Lung (tissue), 11 donors: ENCODE measurements at regions not wholly inside any gene's neighbourhood (a gene's known extent, or its start where the extent isn't known, plus 50 kb on each side); places are given as distances from the start of the nearest gene placed in this dataset.

Experiments used
- ATAC-seq: fragments of 200-7000 bp; cut with Tn5 transposase; one replicate; pipeline ENCODE4 v1.9.1; 2020; ENCODE audit warnings: moderate number of reproducible peaks; ENCODE audit not compliant: insufficient read depth, low FRiP score
- DNase-seq, 3 donors: peaks; one replicate each; pipeline ENCODE4 v3.0.0-alpha.2; 2013 to 2017
- H3K27ac ChIP-seq, 2 donors: one replicate each; pipeline ENCODE4 v1.5.1; 2013; ENCODE audit warnings: mild to moderate bottlenecking in 2 of 2, moderate library complexity in 2 of 2, control low read depth in 1 of 2, inconsistent platforms in 1 of 2, low read depth in 1 of 2, low read length in 1 of 2
- H3K27me3 ChIP-seq, 3 donors: one replicate each; pipeline ENCODE4 v1.5.1; 2013; ENCODE audit warnings: low read length in 2 of 3; ENCODE audit not compliant: control insufficient read depth in 3 of 3, insufficient read depth in 3 of 3
- H3K36me3 ChIP-seq, 4 donors: one replicate each; pipeline ENCODE4 v1.5.1; 2013; ENCODE audit warnings: low read length in 4 of 4, mild to moderate bottlenecking in 1 of 4, moderate library complexity in 1 of 4; ENCODE audit not compliant: control insufficient read depth in 4 of 4, insufficient read depth in 4 of 4
- H3K4me1 ChIP-seq, 5 donors: one replicate each; pipeline ENCODE4 v1.5.1; 2013; ENCODE audit warnings: low read length in 5 of 5, mild to moderate bottlenecking in 2 of 5, moderate library complexity in 1 of 5; ENCODE audit not compliant: control insufficient read depth in 5 of 5, insufficient read depth in 5 of 5
- H3K4me3 ChIP-seq: one replicate; pipeline ENCODE4 v1.5.1; 2013; ENCODE audit warnings: mild to moderate bottlenecking, control low read depth, moderate library complexity
- H3K9ac ChIP-seq, 2 donors: one replicate each; pipeline ENCODE4 v1.5.1; 2013; ENCODE audit warnings: low read length in 2 of 2, control low read depth in 1 of 2; ENCODE audit not compliant: insufficient read depth in 1 of 2
- H3K9me3 ChIP-seq, 4 donors: one replicate each; pipeline ENCODE4 v1.5.1; 2013; ENCODE audit warnings: low read length in 3 of 4, mild to moderate bottlenecking in 1 of 4, moderate library complexity in 1 of 4; ENCODE audit not compliant: control insufficient read depth in 4 of 4, insufficient read depth in 3 of 4
- WGBS, 2 donors: extraction: QIAGEN DNeasy Blood & Tissue Kit; methylation state at CpG; one replicate each; pipeline ENCODE4 v1.1.7; 2013; 5-methylcytosine and 5-hydroxymethylcytosine counted together
- TF ChIP-seq, protein P1 (sequence below): IDR thresholded peaks from 2 replicates; pipeline ENCODE4 v1.5.1; 2012; ENCODE audit warnings: mild to moderate bottlenecking; ENCODE audit errors: control extremely low read depth, extremely low read depth
- donor health status: control.
- donor health status: control.
- donor health status: Bipolar disorder and iron deficiency.
- donor health status: healthy.
- donor health status: DM: yes; HTN: yes; CAD: no.

GRCh38 chr12:47576289-47576945, 129.4 kb downstream of the RPAP3 start:
- H3K9me3 ChIP-seq, result peaks cover 0 to 2% (median 0%) of the 10 kb centered on the region in 4 donors
- no peak overlapping the region for H3K4me3 ChIP-seq
- H3K9ac ChIP-seq, result no peak overlapping the region
- peaks cover 0 to 22% (median 0%) of the 10 kb centered on the region in 5 donors for H3K4me1 ChIP-seq
- TF ChIP-seq, protein P1, sequence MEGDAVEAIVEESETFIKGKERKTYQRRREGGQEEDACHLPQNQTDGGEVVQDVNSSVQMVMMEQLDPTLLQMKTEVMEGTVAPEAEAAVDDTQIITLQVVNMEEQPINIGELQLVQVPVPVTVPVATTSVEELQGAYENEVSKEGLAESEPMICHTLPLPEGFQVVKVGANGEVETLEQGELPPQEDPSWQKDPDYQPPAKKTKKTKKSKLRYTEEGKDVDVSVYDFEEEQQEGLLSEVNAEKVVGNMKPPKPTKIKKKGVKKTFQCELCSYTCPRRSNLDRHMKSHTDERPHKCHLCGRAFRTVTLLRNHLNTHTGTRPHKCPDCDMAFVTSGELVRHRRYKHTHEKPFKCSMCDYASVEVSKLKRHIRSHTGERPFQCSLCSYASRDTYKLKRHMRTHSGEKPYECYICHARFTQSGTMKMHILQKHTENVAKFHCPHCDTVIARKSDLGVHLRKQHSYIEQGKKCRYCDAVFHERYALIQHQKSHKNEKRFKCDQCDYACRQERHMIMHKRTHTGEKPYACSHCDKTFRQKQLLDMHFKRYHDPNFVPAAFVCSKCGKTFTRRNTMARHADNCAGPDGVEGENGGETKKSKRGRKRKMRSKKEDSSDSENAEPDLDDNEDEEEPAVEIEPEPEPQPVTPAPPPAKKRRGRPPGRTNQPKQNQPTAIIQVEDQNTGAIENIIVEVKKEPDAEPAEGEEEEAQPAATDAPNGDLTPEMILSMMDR, result no peak
- no peak overlapping the region for H3K27ac ChIP-seq
- no peaks in the 10 kb centered on the region for H3K36me3 ChIP-seq
- ATAC-seq (no peak), DNase-seq (no peak)
- no peaks in the 10 kb centered on the region for H3K27me3 ChIP-seq
- WGBS, 2 donors, result 69 to 78% methylated on average over 7 of the region's 7 CpGs

GRCh38 chr12:47574252-47575021, 131.4 kb downstream of the RPAP3 start:
- Histone ChIP-seq H3K4me1 (peaks cover 0 to 22% (median 0%) of the 10 kb centered on the region in 5 donors), H3K27ac (no peak overlapping the region), H3K27me3 (no peaks in the 10 kb centered on the region), H3K4me3 (no peak overlapping the region), H3K9me3 (no peaks in the 10 kb centered on the region), H3K9ac (no peak overlapping the region), H3K36me3 (no peaks in the 10 kb centered on the region)
- ATAC-seq, result no peak
- WGBS, 2 donors, result 82 to 85% methylated on average over 1 of the region's 1 CpG
- TF ChIP-seq, protein P1, result no peak
- DNase-seq, result no peak

GRCh38 chr12:47573146-47573659, 132.6 kb downstream of the RPAP3 start:
- Histone ChIP-seq H3K9ac (no peak overlapping the region), H3K9me3 (no peaks in the 10 kb centered on the region), H3K36me3 (no peaks in the 10 kb centered on the region), H3K4me1 (peaks cover 0 to 17% (median 0%) of the 10 kb centered on the region in 5 donors), H3K27me3 (no peaks in the 10 kb centered on the region), H3K4me3 (no peak overlapping the region), H3K27ac (no peak overlapping the region)
- TF ChIP-seq, protein P1, result no peak
- DNase-seq (no peak), ATAC-seq (no peak)
- WGBS, 2 donors, result 84 to 90% methylated on average over 1 of the region's 1 CpG
